HEK293 (cell line): ENCODE measurements at regions not wholly inside any gene's neighbourhood (a gene's known extent, or its start where the extent isn't known, plus 50 kb on each side); places are given as distances from the start of the nearest gene placed in this dataset.

Experiments used
- KLF1 ChIP-seq: fragments of 450-650 bp; formaldehyde crosslinking; IDR thresholded peaks from 2 replicates; pipeline ENCODE4 v1.5.1; 2016; ENCODE audit warnings: missing biosample characterization, missing genetic modification characterization
- KLF9 ChIP-seq: fragments of 450-650 bp; formaldehyde crosslinking; IDR thresholded peaks from 2 replicates; pipeline ENCODE4 v1.5.1; 2016; ENCODE audit warnings: missing biosample characterization, missing genetic modification characterization, low read depth
- PRDM2 ChIP-seq: fragments of 450-650 bp; formaldehyde crosslinking; IDR thresholded peaks from 2 replicates; pipeline ENCODE4 v1.5.1; 2016; ENCODE audit warnings: missing biosample characterization, missing genetic modification characterization, borderline replicate concordance
- REPIN1 ChIP-seq: fragments of 450-650 bp; formaldehyde crosslinking; IDR thresholded peaks from 2 replicates; pipeline ENCODE4 v1.5.1; 2017; ENCODE audit warnings: missing biosample characterization, missing genetic modification characterization, low read depth
- ZBTB7A ChIP-seq: fragments of 450-650 bp; formaldehyde crosslinking; IDR thresholded peaks from 2 replicates; pipeline ENCODE4 v1.5.1; 2016; ENCODE audit warnings: low read depth, missing biosample characterization, missing genetic modification characterization
- ZFP37 ChIP-seq: fragments of 450-650 bp; formaldehyde crosslinking; IDR thresholded peaks from 2 replicates; pipeline ENCODE4 v1.5.1; 2016; ENCODE audit warnings: missing biosample characterization, missing genetic modification characterization
- ZNF138 ChIP-seq: fragments of 450-650 bp; formaldehyde crosslinking; IDR thresholded peaks from 2 replicates; pipeline ENCODE4 v1.5.1; 2016; ENCODE audit warnings: missing biosample characterization, missing genetic modification characterization, borderline replicate concordance
- TF ChIP-seq, protein P1 (sequence below): fragments of 450-650 bp; formaldehyde crosslinking; IDR thresholded peaks from 2 replicates; pipeline ENCODE4 v1.5.1; 2016; ENCODE audit warnings: missing biosample characterization, missing genetic modification characterization
- TF ChIP-seq, protein P2 (sequence below): fragments of 450-650 bp; formaldehyde crosslinking; IDR thresholded peaks from 2 replicates; pipeline ENCODE4 v1.5.1; 2016; ENCODE audit warnings: missing biosample characterization, missing genetic modification characterization, borderline replicate concordance

GRCh38 chrX:104318330-104319009 is 63.7 kb upstream of the ESX1 start:
- TF ChIP-seq, protein P1, sequence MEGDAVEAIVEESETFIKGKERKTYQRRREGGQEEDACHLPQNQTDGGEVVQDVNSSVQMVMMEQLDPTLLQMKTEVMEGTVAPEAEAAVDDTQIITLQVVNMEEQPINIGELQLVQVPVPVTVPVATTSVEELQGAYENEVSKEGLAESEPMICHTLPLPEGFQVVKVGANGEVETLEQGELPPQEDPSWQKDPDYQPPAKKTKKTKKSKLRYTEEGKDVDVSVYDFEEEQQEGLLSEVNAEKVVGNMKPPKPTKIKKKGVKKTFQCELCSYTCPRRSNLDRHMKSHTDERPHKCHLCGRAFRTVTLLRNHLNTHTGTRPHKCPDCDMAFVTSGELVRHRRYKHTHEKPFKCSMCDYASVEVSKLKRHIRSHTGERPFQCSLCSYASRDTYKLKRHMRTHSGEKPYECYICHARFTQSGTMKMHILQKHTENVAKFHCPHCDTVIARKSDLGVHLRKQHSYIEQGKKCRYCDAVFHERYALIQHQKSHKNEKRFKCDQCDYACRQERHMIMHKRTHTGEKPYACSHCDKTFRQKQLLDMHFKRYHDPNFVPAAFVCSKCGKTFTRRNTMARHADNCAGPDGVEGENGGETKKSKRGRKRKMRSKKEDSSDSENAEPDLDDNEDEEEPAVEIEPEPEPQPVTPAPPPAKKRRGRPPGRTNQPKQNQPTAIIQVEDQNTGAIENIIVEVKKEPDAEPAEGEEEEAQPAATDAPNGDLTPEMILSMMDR (tag by site-specific recombination) = no peak
- TF ChIP-seq ZBTB7A (tag by site-specific recombination) (no peak), ZNF138 (tag by site-specific recombination) (no peak), REPIN1 (tag by site-specific recombination) (no peak), KLF9 (tag by site-specific recombination) (no peak), ZFP37 (tag by site-specific recombination) (no peak), PRDM2 (tag by site-specific recombination) (no peak), KLF1 (tag by site-specific recombination) (no peak)
- TF ChIP-seq, protein P2, sequence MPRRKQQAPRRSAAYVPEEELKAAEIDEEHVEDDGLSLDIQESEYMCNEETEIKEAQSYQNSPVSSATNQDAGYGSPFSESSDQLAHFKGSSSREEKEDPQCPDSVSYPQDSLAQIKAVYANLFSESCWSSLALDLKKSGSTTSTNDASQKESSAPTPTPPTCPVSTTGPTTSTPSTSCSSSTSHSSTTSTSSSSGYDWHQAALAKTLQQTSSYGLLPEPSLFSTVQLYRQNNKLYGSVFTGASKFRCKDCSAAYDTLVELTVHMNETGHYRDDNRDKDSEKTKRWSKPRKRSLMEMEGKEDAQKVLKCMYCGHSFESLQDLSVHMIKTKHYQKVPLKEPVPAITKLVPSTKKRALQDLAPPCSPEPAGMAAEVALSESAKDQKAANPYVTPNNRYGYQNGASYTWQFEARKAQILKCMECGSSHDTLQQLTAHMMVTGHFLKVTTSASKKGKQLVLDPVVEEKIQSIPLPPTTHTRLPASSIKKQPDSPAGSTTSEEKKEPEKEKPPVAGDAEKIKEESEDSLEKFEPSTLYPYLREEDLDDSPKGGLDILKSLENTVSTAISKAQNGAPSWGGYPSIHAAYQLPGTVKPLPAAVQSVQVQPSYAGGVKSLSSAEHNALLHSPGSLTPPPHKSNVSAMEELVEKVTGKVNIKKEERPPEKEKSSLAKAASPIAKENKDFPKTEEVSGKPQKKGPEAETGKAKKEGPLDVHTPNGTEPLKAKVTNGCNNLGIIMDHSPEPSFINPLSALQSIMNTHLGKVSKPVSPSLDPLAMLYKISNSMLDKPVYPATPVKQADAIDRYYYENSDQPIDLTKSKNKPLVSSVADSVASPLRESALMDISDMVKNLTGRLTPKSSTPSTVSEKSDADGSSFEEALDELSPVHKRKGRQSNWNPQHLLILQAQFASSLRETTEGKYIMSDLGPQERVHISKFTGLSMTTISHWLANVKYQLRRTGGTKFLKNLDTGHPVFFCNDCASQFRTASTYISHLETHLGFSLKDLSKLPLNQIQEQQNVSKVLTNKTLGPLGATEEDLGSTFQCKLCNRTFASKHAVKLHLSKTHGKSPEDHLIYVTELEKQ (tag by site-specific recombination) = no peak
